Hematopoietic multipotent progenitor cell treated with erythropoietin and hydrocortisone succinate and interleukin-3 and kit ligand, for 15 days (in vitro differentiated cells): ENCODE measurements at regions not wholly inside any gene's neighbourhood (a gene's known extent, or its start where the extent isn't known, plus 50 kb on each side); places are given as distances from the start of the nearest gene placed in this dataset.

Source experiments
- DNase-seq: peaks from one replicate; pipeline ENCODE4 v3.0.0-alpha.2; 2015; ENCODE audit warnings: low spot score

DNA sequence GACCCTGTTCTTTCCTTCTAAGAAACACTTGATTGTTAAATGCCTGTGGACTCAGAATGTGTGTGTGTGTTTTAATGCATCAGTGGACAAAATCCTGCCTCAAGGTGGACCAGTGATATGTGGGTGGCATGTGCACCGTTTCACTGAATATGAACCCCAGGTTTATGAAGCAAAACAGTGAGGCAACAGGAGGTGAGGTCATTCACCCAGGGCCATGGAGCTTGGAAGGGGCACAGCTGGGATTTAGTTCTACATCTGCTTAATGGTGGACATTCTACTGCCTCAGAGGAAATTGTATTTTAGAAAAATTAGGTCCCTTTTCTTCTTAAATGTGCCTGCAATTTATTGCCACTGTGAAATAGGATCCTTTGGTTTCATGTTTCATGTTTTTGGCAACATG, 549.5 kb upstream of the EEF2KMT start:
- no peak for DNase-seq

DNA sequence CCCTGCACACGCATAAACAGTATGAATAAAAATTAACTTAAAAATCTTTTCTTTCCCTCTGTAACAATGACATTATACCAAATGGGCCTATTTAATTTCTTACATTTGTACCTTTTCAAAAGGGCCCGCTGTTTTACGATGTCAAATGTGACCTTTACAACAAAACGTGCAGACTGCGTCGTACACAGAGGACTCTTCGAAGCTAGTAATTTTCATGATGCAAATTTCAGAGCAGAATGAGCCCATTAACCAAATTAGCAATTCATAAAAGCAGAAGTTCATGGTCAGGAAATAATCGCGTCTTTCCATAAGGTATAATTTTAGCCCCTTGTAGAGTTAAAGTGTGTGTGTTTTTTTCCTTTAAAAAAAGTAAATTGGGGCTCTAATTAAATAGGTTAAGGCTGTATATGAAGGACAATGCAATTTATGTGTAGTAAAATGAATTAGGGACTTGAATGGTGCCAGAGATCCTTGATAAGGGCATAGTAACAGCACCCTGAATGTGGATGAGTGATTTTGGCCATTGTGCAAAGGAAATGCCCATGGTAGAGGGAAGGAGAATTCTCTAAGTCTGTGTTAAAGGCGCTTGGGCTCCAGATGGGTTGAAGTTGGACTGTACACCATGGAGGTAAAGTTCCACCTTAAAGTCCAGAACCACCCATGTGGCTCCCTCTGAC, 546.4 kb upstream of the EEF2KMT start:
- DNase-seq, result no peak

DNA sequence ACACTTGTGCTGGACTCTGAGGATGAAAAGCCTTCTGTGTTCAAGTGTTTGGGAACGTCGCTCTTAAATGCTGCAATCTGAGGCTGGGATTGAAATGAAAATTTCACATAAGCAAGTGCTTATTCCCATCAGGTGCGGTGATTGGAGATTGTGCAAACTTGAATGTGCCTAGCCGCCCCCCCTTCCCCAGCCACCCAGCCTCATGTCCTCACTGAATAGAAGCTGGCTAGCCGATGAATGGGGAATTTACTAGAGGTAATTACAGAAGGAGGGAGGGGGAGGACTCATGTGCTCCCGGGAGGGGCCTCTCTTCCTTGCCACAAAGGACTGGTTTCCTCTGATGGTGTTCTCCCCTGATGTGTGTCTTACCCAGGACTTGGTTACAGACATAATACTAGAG, 544.8 kb upstream of the EEF2KMT start:
- DNase-seq, result no peak

DNA sequence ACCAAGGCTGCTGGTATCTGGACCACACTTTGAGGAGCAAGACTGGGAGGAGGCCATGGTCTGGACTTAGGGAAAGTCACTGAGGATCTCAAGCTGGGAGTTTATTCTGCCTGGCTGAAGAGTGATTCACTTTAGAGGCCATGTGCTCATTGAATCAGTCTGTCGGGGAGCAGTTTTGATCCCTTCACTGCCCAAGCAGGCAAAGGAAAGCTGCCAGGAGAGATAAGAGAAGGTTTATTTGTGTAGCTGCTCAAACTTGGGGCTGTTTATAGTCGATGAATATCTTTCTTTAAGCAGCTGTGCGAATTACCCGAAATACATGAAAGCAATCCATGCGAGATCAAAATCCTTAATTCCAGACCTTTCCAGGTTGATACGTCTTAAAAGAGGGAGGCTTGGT, 544.4 kb upstream of the EEF2KMT start:
- DNase-seq, result no peak

DNA sequence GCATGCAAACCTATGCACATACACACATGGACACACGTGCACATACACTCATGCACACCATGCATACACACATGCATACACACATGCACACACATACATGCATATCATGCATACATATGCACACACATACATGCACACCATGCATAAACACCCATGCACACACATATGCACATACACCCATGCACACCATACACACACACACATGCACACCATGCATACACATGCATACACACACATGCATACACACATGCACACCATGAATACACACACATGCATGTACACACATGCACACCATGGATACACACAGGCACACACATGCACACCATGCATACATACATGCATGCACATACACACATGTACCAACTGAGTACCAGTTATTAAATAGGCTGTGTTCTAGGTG, 543.3 kb upstream of the EEF2KMT start:
- no peak for DNase-seq

DNA sequence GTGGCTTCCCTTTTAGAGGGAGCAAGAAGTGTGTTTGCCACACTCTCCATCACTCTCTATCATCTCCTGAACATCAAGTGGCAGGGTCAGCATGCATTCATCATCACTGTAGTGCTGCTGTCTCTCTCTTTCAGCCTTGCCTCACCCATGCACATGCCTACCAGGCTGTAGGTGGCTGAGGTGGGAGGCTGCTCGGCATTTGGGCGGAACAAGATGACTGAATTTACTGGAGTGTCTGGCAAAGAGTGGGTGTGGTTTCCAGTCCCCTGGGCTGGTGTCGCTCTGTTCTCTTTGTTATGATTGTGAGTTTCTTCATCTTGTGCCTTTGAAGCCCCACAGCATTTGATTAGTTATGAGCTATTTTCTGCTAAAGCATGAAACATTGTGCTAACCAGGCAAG, 541.9 kb upstream of the EEF2KMT start:
- no peak for DNase-seq

DNA sequence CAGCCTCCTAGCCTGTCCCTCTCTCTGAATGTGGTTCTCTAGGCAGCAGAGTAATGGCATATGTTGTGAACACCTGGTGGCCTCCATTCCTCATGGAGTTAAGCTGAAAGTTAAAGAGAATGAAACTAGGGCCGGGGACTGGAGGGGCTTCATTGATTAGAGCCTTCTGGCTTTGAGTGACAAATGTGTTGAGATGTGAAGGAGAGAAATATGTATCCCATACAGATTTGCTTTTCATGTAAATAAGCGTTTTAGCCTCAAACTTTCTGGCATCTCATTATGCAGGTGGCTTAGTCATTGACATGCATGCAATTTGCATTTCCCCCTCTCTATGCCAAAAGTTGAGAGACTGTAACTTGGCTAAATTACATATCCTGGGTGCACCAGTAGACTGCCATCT, 537.7 kb upstream of the EEF2KMT start:
- no peak for DNase-seq

DNA sequence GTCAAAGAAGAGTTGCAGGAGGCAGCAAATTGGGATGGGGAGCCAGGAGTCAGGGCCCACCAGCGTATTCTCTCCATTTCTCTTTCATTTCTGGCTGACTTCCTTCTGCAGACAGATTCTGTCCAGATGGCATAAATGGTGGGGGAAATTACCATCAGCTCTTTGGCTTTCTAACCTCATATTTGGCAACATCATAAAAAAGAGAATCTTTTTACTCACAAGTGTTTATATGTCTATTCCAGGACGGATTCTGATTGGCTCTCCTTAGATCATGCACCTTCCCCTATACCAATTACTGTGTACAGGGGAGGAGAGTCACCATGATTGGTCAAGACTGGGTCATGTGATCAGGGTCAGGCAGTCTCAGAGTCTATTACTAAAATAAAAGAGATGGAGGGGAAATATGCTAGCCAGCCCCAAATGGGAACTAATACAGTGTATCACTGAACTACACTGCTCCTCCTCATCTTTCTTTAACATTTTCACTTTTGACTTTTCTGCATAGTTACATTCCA, 537.1 kb upstream of the EEF2KMT start:
- DNase-seq, result no peak

DNA sequence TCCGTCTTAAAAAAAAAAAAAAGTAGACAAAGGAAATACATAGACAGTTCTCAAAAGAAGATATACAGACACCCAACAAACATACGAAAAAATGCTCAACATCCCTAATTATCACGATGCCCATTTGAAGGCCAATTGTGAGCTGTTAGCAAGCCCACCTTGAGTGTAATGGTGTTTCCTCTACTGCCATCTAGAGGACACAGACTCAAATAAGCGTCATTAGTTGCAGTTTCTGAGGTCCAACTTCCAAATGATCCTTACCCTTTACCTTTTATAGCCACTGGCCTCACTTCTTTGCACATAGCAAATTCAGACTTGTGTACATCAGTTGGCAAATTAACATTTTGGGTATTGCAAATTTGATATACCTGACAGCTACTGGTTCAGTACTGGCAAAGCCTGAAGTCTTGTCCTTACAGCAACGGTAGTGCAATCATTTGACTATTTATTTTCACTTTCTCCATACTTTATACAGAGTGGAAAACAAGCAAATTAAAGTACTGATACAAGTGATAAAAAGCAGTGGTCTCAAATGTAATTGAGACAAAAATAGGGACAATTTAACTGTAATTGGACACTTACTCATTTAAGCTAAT, 536.3 kb upstream of the EEF2KMT start:
- DNase-seq, result peak; percentile 4

DNA sequence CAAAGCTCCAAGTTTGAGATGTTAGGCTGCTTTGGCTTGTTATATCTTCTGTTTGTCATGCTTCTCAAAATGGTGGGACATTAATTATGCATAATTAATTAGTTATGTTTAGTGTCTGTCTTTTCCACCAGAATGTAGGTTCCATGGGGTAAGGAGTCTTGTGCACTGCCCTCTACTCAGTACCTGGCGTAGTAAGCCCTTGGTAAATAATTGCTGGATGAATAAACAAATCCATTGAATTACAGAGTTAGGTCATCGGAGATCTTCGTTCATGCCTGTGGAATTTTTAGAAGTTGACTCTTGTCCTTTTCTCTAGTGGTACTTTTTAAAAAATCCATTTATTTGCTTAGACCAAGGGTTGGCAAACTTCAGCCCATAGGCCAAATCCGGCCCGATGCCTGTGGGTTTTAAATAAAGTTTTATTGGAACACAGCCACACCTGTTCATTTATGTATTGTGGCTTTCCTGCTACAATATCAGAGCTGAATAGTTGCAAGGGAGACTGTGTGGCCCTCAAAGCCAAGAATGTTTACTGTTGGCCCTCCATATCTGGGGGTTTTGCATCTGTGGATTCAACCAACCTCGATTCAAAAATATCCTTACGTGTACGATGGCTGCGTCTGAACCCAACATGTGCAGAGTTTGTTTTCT, 524.8 kb upstream of the EEF2KMT start:
- no peak for DNase-seq

DNA sequence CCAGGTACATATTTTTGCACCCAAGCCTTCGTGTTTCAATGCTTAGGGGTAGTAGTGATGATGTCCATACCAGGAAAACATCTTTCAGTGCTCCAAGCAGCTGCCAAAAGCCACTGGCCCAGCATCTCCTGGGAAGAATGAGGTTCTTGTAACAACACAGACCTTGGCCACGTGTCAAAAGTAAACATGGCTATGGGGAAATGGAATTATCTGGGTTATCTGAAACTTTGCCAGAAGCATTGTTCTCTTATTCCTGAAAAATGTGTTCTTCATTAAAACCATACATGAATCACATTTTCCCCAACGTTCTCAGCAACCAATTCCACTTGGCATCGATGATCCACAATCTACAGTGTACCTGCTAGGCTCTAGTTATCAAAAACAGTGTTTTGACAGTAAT, 524.2 kb upstream of the EEF2KMT start:
- no peak for DNase-seq

DNA sequence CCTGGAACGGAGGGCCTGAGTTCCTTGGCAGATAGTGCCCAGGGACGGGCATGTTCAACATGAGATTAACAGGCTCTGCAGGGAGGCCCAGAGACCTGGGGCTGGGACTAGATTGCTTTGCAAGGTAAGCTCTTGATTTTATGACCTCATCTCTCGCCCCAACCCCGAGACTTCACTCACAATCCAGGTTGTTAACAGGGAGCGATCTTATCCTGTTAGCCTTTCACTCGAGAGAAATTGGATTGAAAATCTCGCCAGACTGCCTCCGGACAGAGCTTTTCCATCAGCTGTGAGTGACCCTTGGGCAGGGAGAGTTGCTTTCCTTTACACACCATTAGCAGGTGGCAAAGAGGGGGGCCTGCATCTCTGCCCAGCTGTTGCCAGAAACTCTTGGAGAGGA, 521.7 kb upstream of the EEF2KMT start:
- DNase-seq, result no peak

DNA sequence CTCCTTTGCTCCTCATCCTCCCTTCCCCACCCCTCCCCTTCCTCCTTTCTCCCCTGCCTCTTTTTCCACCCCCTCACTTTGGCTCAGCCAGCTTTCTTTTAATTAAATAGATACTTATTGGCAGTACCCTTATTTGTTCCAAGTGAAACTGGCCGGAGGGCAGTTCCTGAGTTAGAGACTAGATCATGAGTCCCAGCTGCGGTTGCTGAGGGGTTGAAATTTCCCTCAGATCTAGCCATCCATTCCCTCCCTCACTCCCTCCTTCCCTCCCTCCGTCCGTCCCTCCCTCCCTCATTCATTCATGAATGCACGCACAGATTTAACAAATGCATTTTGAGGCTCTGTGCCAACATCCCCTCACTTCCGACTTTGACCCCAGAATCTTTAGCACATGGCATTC, 519.2 kb upstream of the EEF2KMT start:
- no peak for DNase-seq

DNA sequence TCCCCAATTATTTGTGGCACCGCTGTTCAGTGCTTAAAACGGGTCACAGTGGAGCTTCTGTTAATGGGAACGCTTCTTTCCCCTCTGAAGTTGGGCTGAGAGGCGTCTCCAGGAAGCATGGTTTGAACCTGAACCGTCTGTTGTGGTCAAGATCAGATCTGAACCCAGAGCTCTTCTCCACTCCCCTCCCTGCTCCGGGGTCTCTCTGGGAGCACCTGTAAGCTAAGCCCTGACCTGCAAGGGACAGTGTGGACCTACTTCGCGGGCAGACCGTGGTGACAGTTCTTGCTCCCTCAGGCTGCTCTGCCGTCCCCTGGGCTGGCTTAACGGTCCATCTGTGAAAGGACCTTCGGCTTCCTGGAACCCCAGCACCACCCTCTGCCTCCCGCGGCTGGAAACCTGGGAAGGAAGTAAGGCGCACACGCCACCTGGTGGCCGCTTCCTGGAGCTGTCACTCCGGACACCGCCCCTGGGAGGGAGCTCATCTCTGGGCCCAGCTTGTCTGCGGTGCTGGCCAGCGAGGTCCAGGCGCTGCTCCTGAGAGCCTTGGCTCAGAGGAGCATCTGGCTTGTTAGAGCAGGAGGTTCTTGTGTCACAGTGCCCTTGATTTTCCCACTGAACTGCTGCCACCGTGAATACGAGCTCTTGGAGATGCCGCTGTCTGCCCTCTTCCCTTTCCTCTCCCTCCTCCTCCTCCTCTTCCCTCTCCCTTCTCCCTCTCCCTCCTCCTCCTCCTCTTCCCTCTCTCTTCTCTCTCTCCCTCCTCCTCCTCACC, 518.5 kb upstream of the EEF2KMT start:
- peak; percentile 33 for DNase-seq

DNA sequence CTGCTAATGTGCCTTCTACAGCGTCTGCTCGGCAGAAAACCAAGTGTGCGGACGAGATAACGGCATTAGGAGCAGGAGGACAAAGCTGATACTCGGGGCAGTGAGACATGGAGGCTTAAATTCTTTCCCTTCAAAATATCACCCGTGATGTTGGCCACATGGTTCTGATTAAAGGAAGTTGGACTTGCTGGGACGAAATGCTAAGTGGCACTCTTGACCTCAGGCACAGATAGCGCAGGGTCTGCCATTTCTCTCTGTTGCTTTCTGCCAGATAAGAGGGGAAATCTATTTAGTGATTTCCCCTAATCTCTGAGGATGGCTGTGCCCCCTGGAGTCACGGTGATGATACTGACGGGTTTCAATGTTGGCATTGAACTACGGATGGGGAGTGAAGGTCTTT, 509.6 kb upstream of the EEF2KMT start:
- DNase-seq, result no peak

DNA sequence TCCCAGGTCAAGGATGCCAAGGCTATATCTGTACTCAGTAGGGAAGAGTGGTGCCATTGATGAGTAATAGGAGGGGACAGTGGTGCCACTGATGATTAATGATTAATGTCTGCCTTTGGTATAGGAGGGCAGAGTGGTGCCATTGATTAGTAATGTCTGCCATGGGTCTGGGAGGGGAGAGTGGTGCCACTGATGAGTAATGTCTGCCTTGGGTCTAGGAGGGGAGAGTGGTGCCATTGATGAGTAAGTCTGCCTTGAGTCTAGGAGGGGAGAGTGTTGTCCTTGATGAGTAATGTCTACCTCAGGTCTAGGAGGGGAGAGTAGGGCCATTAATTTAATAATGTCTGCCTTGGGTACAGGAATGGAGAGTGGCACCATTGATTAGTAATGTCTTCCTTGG, 507.8 kb upstream of the EEF2KMT start:
- no peak for DNase-seq

DNA sequence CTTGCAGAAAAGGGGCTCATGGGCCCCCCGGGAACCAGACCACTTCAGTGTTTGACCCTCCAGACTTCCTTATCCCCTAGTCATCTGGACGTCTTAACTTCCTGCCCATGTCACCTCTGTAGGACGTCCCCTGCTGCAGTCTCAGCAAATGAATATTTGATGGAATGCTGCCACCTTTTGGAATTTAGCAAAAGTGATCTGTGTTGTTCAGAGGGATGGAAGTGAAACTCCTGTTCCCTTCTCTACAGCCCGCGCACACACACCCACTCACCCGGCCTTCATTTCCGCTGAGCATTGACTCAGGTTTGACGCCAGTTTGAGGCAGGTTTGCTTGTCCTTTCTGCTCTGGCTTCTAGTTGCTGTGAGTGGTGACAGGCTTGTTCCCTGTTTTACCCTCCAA, 507.2 kb upstream of the EEF2KMT start:
- no peak for DNase-seq

DNA sequence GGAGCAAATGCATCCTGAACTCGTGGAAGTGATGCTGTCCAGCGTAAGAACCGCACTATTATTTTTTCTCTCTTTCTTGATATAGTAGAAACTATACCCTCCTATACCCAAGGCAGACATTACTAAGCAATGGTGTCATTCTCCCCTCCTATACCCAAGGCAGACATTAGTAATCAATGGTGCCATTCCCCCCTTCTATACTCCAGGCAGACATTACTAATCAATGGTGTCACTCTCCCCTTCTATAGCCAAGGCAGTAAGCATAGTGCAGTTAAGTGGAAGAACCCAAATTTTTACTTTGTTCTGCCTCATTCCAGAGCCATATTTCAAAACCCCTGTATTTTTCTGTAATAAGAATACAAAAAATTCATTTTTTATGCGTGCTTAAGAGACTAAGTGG, 506.2 kb upstream of the EEF2KMT start:
- no peak for DNase-seq

DNA sequence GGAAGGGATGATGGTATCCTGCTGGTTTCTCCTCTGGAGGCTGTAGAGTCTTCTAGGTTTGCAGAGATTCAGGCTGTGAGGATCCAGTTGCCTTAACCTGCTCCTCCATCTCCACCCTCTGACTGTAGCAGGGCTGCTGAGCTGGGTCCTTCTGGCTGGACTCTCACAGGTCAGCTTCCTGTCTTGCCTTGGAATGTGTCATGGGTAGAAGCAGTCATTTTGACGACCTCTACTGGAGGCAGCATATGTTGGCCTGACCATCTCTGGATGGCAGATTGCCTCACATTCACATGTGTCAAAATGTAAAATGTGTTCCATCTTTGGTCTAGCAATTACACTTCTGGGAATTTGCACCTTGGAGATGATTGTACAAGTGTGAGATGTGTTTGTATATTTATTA, 504.4 kb upstream of the EEF2KMT start:
- no peak for DNase-seq

DNA sequence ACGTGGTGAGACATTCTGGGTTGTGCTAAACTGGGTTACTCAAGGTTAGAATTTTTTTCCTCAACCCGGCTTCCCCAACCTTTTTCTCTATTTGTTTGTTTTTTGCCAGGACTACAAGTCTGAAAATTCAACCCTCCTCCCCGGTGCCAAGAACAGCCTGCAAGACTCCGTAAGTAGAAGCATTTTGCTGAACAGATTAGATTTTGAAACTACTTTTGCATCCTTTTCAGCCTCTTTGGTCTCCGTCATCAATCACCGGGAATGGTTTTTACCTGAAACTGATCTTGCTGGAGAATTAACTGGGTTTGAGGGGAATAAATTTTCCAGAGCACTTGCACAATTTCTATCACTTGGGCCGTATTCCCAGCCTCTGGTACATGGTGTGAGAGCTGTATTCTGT, 501.2 kb upstream of the EEF2KMT start:
- DNase-seq, result no peak

DNA sequence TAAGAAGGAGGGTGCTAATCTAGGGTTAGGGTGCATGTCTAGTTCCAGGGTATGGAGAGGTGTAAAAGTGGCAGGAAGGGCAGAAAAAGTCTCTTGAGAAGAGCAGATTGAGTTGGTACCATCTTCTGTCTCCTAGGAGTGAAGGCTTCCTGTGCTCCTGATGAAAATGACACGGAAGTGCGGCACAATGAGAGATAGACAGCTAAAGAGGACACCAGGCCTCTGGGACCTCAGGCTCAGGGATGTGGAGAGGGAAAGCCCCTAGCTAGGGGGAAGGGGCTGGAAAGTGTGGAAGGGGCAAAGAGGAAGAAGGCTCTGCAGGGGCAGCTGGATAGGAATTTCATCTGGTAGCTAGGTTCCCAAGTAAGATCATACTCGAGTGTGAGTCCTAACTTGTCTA, 498.3 kb upstream of the EEF2KMT start:
- no peak for DNase-seq

DNA sequence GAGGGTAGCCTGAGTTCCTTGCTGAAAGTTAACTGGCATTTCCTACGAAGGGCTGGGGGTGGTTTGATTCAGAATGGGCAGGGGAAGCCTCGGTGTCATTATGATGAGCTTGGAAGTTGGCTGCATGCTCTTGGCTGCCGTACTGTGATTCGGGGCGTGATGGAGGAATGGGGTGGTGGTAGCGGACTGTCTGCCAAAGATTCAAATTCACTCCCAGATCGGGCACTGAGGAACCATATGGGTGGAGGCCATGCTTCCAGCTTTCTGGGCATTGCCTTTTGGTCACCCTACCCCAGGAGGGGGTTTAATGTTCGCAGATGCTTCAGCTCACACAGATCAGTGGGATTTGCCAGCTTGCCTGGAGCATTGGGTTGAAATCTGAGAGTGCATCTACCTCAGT, 492.8 kb upstream of the EEF2KMT start:
- no peak for DNase-seq

DNA sequence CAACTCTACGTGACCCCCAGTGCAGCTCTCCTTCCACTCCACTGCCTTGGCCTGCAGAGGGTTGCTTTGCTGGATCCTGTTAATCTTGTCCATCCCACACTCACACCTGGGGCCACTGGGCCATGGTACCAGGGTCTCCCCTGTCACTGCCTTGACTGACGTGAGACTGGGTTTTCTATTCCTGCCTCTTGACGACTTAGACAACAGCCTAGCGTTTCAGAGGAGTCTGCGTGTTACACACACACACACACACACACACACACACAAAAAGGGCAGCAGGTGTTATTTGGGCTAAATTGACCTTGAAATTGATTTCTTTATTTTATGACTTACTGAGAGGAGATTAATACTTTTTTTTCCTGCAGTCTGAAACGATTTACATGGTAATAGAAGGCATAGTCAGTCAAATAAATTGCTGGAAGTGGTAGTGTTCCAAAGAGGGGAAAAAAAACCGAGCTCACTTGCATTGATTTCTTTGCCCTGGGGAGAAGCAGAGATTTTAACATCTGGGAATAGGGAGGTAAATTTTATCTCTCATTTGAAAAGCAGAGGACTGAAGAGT, 492.3 kb upstream of the EEF2KMT start:
- no peak for DNase-seq
